ENCODE measurements at regions not wholly inside any gene's neighbourhood (a gene's known extent, or its start where the extent isn't known, plus 50 kb on each side); places are given as distances from the start of the nearest gene placed in this dataset.

DNA sequence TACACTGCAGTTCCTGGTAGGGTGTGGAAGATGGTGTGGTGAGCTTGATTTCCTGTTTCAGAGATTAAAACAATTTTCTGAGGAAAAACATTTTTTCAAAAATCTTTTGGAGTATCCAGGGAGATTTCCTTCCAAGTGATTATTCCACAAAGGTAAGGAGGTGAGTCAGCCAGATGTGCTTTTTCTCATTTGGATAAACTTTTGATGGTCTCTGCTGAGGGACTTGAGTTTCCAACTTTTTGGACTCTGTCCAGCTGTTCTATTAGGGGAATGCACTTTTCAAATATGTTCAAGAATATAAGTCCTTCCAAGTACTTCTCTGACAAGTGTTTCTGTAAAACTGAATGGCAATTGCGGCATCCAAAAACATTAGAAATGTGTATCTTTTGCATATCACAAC is 628.8 kb upstream of the ADAMTS5 start:
- no peak for DNase-seq (ENCODE audit: insufficient read length, low spot score)

DNA sequence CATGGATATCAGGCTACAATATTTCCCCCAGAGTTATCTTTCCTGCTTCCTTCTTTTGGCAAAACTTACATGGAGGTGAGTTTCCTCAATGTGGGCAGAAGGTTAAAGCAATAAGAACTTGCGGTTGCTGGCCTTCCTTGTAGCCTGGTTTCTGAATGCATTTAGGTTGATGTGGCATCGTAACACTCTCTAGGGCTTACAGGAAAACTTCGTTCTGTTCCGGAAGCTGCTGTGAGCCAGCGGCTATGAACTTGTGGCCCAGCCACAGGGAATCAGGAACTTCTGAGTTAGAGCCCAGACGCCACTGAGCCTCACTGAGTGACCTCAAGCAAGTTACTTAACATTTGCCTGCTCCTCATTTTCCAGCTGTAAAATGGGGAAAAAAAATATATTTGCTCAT is 623.4 kb upstream of the ADAMTS5 start:
- FAIRE-seq = no peak

More for the DNA sequence above, 628.8 kb upstream of the ADAMTS5 start:
- TF ChIP-seq, protein P1, sequence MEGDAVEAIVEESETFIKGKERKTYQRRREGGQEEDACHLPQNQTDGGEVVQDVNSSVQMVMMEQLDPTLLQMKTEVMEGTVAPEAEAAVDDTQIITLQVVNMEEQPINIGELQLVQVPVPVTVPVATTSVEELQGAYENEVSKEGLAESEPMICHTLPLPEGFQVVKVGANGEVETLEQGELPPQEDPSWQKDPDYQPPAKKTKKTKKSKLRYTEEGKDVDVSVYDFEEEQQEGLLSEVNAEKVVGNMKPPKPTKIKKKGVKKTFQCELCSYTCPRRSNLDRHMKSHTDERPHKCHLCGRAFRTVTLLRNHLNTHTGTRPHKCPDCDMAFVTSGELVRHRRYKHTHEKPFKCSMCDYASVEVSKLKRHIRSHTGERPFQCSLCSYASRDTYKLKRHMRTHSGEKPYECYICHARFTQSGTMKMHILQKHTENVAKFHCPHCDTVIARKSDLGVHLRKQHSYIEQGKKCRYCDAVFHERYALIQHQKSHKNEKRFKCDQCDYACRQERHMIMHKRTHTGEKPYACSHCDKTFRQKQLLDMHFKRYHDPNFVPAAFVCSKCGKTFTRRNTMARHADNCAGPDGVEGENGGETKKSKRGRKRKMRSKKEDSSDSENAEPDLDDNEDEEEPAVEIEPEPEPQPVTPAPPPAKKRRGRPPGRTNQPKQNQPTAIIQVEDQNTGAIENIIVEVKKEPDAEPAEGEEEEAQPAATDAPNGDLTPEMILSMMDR (IDR thresholded peaks at IDR 0.05; ENCODE audit: insufficient read depth, missing control alignments) = no peak
- no peak for FAIRE-seq

DNA sequence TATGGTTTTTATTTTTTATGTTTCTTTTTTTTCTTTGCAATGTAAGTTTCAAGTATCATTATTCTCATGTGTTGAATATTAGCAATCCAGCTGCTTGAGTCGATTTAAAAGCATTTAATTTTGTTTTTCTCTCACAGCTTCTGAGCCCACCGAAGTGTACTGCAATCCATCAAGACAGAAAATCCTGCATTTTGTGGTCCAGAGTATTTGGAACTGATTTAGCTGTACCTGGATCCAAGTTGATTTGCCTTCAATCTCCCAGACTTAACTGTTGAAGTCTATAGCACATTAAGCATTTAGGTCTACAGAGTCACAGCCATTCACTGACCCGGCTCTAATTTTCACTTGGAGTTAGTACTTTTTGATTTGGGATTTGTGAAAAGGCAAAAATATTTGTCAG is 622.9 kb upstream of the ADAMTS5 start:
- no peak for FAIRE-seq
- no peak for DNase-seq (ENCODE audit: insufficient read length, low spot score)
- TF ChIP-seq, protein P1 (IDR thresholded peaks at IDR 0.05; ENCODE audit: insufficient read depth, missing control alignments) = no peak

More for the DNA sequence above, 623.4 kb upstream of the ADAMTS5 start:
- TF ChIP-seq, protein P1 (IDR thresholded peaks at IDR 0.05; ENCODE audit: insufficient read depth, missing control alignments) = no peak
- no peak for DNase-seq (ENCODE audit: insufficient read length, low spot score)

DNA sequence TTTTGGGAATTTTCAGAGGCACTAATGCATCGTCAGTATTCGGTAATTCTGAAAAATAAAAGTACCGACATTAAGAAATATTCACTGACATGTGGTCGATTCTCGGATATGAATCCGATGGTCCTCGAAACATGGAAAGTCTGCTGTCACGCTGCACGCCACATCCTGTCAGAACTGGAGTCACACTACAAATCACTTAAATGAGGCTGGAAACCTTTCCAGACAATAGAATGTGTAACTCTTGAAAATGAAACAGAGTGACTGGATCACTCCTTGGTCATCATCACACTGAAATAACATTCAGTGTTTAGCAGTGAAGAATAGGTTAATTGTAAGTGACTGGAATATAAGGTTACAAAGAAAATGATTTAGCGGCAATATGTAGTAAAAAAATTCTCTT is 620.1 kb upstream of the ADAMTS5 start:
- DNase-seq (ENCODE audit: insufficient read length, low spot score) (no peak), FAIRE-seq (no peak)
- TF ChIP-seq, protein P1 (IDR thresholded peaks at IDR 0.05; ENCODE audit: insufficient read depth, missing control alignments) = no peak

DNA sequence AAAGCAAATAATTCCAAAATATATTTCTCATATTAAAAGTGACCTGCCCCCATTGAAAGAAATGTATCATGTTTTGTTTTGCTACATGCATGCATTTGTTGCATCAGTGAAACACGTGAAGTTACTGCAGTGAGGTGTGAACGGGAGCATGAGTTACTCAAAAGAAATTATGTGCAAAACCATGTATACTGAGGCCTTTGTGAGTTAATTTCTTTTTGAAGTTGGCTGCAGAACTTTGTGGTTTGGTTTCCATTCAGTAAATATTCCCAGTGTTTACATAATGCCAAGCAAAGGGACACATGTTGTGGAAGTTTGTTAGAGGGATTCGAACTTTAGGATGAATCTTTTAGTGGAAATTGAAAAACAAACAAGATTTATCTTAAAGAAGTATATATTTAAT is 619.4 kb upstream of the ADAMTS5 start:
- DNase-seq (ENCODE audit: insufficient read length, low spot score) (no peak), FAIRE-seq (no peak)
- TF ChIP-seq, protein P1 (IDR thresholded peaks at IDR 0.05; ENCODE audit: insufficient read depth, missing control alignments) = no peak

DNA sequence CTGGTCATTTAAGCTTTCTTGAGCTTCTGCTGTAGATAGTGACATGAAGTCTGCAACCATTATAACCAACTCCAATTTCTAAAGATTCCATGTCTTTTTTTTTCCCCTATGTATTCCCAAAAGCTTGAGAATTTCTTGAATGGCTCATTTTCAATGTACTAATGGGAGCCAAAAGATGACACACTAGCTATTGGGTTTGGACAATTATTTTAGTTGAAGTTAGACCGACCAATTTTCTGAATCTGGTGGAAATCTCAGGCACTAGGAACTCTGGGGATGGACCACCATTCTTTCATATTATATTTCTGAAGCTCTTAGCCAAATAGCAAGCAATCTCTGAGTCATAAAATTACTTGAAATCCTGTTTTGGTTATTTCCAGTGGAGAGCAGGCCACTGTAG is 617.4 kb upstream of the ADAMTS5 start:
- DNase-seq (ENCODE audit: insufficient read length, low spot score) (no peak), FAIRE-seq (no peak)
- TF ChIP-seq, protein P1 (IDR thresholded peaks at IDR 0.05; ENCODE audit: insufficient read depth, missing control alignments) = no peak

DNA sequence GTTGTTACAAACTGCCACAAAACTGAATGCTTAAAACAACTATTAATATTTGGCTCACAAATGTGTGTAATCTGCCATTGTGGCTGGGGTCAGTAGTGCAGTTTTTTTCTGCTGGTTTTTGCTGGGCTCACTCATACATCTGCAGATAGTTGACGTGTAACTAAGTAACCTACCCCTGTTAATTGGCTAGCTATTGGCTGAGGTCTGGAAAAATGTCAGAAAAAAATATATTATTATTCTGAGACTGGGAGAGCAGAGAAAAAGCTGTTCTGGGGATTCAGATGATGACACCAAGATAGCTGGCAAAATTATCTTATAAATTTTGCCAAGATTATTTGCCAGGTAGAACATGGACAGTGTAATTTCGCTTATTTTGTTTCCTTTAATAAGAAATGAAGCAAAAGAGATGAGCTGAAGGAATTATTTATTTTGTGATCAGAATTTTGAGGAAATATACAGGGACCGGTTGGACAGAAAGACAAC is 616.1 kb upstream of the ADAMTS5 start:
- FAIRE-seq (no peak), DNase-seq (ENCODE audit: insufficient read length, low spot score) (no peak)
- TF ChIP-seq, protein P1 (IDR thresholded peaks at IDR 0.05; ENCODE audit: insufficient read depth, missing control alignments) = no peak

Data from D721Med (cell line).